ENCODE measurements at regions not wholly inside any gene's neighbourhood (a gene's known extent, or its start where the extent isn't known, plus 50 kb on each side); places are given as distances from the start of the nearest gene placed in this dataset.

DNA sequence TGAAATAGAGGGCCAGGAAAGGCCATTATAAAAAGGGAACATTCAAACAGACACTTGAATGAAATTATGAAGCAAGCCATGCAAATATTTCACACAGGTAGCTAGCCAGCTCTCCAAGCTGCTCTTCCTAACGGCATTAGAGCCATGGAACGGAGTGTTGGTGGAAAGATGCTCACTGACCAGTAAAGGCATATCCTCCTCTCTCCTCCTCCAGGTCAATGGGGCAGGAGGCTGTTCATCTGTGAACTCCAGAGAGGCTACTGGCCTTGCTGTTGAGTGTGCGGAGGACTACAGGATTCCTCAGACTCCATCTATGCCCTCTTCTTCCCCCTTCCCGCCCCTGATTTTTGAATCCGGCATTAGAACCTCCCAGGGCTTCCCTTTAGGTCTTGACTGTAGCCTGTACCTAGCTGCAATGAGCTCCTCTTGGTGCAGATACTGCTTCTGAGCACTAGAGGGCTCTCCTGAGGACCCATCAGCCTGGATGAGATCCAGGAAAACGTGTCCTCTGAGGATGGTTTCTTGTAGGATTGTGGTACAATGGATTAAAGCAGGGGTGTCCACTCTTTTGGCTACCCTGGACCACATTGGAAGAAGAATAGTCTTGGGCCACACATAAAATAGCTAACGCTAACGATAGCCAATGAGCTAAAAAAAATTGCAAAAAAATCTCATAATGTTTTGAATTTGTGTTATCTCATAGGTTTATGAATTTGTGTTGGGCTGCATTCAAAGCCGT, 162.2 kb downstream of the SREK1 start:
- peak; percentile 89 for DNase-seq (ENCODE audit: low spot score)

DNA sequence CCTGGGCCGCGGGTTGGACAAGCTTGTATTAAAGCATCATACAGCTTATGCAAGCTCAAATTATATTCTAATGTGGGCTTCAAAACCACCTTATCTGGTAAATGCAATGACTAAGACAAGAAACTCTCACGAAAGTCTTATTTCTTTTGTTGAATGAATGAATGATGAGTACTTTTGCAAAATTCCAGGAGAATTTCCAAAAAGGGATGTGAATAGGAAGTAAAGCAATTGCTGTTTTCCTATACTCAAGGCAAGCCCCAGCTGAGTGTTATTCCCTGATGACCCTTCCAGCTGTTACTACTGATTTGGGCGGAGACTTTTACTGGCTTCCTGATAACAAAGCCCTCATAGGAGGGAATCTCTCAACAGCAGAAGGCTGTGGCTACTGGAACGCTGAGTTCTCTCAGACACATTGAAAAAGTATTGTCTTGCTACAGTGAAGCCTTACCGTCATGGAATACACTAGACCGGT, 162.8 kb downstream of the SREK1 start:
- DNase-seq (ENCODE audit: low spot score): no peak

DNA sequence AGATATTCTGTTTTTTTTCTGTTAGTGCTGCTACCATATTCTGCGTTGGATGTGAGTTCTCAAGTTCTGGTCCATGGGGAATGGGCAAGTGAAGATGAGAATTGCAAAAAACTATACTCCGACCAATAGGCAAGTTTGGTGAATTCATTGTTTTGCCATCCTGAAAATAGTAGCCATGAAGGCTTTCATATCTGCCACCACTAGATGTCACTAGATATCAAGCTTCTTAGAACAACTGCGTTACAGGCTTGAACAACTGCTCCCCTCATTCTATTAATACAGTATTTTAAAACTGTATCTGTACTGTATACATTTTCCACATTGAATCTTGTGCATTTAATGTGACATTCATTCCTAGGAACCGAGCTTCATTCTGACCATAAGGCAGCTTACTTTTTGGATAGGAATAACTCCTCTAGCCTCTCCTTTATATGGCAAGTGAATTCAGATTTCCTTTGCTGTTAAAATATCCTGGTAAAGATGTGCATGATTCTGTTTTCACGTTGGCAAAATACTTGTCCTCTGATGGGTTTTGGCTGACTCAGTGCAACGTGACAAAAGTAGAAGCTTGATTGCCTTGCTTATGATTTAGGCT, 163.6 kb downstream of the SREK1 start:
- peak; percentile 67 for DNase-seq (ENCODE audit: low spot score)

DNA sequence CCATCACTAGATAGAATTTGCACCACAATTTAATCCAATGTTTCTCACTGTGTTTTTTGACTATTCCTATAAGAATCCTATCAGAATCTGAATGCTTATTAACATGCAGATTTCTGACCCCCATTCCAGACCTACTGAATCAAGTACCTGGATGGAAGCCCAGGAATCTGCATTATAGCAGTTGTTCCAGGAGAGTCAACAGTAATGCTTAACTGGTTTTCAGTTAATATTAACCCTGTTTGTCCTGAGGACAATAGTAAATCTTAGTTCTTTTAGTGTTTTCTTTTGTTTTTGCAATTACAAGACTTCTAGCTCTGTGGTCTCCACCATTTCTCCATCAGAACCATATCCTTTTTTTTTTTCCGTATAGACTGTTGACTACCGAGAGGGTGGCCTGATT, 168.2 kb downstream of the SREK1 start:
- DNase-seq (ENCODE audit: low spot score): no peak

DNA sequence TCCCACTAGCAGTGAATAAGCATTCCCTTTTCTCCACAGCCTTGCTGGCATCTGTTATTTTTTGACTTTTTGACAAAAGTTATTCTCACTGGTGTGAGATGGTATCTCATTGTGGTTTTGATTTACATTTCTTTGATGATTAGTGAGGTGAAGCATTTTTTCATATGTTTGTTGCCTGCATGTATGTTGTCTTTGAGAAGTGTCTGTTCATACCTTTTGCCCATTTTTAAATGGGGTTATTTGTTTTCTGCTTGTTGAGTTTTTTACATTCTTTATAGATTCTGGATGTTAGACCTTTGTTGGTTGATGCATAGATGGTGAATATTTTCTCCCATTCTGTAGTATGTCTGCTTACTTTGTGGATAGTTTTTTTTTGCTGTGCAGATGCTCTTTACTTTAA, 171.7 kb downstream of the SREK1 start:
- DNase-seq (ENCODE audit: low spot score): no peak

DNA sequence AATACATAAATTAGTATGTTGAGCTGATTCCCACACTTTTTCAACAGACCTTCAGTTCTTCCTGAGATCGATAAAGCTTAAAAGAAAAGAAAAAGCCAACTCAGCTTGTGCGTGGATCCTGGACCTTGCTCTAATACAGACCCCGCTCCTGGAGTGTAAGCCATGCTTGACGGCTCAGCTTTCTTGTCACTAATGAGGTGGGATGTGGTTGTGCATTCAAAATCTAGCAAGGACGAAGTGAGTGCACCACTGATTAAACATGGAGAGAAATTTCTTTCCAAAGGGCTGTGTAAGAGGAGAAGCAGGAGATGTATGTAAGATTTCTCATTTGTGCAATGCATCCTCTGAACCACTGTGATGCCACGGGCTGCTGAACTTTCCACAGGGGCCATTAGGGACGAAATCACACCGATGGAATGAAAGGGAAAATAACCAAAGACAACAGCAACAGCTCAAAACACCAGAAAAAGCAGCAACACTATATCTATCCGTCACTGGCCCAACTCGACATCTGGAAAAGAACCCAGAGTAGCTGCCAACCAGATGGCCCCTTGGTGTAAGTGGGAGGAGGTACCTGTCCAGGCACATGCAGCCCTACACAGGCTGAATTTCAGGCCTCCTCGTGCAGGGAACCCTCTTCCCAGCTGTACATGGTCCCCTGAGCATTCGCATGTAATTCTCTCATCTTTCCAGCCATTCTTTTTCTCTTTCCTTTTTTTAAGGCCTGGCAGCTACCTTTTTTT, 178.9 kb downstream of the SREK1 start:
- DNase-seq (ENCODE audit: low spot score): no peak

DNA sequence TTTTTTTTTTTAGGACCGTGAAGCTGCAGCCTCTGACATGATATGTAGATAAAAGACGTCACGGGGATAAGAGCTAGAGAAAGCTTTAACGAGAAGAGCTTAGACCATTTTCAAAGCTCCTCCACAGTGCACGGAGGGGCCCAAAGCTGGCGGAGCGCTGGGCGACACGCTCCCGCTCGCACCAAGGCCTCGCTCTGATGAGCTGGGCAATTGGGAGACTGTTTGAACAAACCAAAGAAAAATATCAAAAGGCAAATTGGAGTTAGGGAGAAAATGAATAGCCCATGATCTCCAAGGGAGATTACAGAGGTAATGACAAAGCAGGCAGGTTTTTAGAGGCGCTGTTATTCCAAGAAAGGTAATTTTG, 179.4 kb downstream of the SREK1 start:
- no peak for DNase-seq (ENCODE audit: low spot score)

DNA sequence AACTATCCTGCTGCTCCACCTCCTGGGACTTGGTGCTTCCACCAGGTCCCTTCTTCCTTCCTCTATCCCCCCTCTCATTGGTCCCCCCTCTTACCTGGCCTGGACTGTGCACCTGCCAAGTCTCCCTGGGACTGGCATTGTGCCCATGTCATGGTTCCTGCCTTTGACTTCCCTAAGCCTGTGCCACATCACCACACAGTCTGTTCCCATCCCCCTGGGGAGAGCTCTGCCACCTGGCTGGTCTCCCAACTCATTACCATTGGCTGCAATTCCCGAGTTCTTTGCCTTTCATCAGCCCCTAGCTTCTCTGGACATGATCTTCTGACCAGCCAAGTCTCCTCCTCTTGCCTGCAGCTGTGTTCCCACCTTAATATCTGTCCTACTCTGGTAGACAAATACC, 180.3 kb downstream of the SREK1 start:
- no peak for DNase-seq (ENCODE audit: low spot score)

DNA sequence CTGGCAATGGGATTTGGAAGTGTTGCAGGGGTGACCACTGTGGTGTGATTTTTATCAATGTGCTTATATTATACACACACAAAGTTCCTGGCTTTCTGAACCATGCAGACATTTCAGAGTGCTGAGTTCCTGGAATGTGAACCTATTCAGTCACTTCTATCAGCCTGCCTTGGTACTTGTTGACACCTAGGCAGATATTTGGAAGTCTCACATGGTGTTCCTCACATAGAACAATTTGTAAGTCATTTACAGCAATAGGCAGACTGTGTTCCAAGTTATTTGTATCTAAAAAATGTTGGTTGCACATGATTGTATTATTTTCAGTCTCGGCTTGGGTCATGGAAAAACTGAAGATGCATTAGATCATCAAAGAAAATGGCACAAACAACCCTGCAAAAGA, 182.2 kb downstream of the SREK1 start:
- no peak for DNase-seq (ENCODE audit: low spot score)

DNA sequence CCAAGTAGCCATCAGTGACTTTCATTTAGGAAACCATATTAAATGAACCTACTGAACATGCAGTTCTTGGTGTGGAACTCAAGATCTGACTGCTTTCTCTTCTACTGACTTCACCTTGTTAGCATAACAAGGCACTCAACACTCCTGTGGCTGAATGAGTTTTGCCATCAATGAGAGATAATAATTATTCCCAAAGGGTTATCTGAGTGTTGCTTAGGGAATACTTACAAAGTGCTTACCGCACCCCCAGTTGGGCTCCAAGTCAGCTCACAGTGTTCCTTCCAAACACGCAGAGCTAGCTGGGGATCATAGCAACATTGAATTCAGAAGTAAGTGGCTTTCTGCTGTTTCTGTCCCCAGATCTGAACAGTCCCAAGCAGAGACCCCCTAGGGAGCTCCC, 182.9 kb downstream of the SREK1 start:
- no peak for DNase-seq (ENCODE audit: low spot score)

DNA sequence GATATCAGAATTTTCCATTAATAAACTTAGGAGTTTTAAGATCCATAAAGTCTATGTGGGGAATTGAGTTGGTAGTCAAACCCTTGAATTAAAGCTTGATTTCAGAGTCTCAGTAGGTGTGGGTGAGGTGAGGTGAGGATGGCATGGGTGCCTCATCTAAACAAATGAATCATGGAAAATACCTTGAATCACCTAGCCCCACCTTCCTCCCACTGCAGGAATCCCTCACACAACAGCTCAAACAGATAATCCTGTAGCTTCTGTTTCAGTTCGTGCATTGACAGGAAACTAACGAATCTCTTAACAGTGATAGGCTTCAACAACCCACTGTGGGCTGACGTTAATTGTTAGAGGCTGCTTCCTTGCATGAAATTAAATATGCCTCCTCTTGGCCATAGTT, 185.0 kb downstream of the SREK1 start:
- DNase-seq (ENCODE audit: low spot score): no peak

DNA sequence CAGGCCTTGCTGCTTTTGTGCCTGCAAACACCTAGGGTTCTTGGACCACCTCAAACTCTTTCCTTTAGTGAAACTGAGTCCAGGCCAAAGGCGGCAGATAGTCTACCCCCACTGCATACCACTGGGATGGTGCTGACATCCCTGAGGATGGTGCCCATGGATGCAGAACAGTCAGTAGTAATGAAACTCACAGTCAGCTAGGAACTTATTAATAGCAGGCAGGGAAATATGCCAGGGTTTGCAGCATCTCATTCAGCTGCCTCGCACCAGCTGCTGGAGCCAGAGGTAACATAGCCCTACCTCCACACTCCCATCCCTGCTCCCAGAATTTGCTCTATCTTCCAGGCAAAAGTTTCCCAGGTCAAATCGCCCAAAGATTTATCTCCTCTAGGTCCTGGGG, 189.1 kb downstream of the SREK1 start:
- no peak for DNase-seq (ENCODE audit: low spot score)

DNA sequence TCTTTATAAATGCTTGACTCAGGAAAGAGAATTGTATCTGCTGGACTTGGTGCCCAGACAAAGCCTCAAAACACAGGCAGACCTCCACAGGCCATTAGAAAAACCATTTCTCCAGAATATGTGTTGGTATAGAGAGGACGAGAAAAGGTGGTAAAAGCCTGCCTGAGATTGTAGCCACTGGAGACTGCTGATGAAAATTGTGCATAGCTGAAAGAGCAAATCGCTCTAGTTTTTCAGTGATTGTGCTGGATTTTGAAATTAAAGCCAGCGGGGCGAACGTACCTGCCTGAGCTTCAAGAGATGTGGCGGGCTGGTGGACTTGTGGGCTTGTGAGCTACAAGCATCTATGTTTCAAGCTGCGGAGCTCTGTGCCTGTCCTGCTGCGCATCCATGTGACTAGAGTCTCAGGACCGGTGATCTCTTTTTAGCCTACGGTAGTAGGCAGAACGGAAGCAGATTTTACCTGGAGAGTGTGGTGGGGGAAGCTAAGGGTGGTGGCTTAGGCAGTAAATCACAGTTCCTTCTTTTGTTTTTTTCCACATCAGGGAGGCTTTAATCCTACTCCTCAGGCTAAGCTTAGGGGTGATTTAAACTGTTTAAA, 193.6 kb downstream of the SREK1 start:
- no peak for DNase-seq (ENCODE audit: low spot score)

DNA sequence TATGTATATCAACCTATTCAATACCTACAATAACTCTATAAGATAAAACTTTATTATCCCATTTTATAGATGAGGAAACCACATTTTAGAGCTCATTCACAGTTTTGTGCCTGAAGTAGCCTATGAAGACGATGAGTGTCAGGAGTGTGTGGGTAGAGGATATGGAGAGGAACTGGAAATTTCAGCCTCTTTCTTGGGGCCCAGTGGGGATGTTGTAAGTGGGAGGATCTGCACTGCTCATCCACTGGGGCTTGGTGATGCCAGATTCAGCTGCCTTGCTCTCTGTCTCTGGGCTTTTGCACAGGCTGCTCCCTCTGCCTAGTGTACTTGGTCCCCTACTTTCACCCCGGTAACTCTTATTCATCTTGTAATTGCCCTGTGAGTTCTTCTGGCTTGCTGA, 194.7 kb downstream of the SREK1 start:
- DNase-seq (ENCODE audit: low spot score): no peak

DNA sequence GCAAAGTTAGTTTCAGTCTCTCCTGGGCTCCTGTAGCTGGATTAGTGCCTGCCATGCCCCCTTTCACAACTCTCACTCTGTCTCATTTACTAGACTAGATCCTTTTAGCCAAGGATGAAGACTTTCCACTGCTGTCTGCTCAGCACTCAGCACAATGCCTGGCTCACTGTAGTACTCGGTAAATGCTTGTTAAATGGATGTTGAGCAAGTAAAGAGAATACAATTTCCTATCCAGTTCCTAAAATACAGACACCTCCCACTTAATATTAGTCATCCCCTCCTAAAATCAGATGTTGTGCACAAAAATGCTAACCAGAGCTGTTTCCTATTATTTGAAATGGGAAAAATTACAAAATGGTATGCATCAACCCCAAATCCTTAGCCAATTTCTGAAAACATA, 195.8 kb downstream of the SREK1 start:
- no peak for DNase-seq (ENCODE audit: low spot score)

DNA sequence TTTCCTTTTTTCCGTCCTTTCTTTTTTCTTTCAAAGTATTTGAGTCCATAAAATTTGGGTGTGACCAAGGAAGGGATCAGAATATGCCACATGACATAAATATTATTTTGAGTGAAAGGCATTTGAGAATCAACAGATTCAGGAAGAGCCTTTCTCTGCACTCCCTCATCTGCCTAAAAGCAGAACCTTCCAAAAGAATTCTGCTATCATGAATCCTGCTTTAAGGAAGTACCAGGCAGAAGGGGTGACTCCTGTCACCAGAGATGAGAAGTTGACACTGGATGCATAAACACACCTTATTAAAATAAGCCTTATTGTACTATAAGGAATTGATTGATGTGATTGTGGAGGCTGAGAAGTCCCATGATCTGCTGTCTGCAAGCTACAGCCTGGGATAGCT, 196.7 kb downstream of the SREK1 start:
- DNase-seq (ENCODE audit: low spot score): no peak

DNA sequence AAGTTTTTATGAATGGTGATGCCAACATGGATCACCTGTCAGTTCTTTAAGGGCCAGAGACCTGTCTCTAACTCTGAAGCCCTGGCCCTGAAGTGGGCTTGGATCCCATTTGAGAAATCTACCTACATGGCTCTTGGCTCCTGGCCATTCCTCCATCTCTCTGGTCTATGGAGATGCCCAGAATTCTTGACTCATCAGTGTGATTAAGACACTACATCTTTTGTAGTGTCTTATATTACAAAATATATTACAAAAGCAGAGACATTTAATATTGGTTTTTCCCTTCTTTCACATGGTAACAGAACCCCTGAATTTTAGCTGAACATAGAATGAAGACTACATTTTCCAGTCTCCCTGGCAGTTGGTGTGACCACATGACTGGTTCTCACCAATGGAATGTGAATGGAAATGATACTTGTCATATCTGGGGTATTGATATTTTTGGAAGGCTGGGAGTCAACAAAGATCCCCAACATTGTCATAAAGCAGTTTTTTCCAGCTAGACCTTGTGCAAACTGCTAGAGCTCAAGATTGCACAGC, 198.3 kb downstream of the SREK1 start:
- no peak for DNase-seq (ENCODE audit: low spot score)

DNA sequence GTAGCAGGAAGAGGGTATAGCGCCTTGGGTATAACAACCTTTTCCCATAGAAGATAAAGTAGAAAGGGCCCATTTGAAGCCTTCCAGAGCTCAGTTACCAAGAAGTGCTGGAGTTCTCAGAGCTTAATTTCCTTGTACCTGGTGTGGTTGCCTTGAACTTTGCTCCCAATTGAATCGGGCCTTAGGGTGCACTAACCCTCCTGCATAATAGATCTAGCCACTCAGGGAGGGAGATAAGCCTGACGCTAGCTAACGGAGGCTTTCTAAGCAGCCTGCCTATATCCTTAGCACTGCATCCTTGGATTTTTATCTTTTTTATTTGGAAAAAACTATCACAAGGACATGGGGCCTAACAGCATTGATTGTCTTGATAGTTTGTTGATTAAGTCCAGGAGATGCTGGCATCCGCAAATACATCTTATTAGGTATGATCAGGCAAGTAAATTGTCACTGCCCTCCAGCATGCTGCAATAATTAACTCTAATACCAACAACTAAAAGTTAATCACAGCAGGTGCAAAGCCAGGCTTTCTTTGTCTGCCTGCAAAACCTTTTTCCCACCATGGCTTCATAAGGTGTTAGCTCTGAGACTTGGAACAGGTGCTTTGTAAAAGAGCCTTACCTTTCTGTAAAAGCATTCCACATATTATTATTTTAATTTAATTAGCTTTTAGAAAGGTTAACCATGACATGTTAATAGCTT, 199.4 kb downstream of the SREK1 start:
- no peak for DNase-seq (ENCODE audit: low spot score)

DNA sequence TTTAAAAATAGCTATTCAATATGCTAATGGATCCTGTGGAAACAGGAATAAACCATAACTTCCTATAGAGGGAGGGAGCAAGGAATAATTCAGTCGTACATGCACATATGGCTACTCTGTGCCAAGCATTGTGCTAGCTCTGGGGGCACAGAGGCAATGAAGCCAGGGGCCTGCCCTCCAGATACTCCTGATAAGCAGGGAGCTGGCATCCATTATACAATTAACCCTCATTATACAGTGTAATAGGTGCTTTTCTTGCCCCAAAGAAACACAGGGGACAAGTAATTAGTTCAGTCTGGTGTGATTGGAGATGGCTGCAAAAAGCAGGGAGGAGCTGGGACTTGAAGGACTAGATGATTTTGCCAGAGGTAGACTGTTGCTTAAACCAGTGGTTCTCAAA, 200.4 kb downstream of the SREK1 start:
- no peak for DNase-seq (ENCODE audit: low spot score)

DNA sequence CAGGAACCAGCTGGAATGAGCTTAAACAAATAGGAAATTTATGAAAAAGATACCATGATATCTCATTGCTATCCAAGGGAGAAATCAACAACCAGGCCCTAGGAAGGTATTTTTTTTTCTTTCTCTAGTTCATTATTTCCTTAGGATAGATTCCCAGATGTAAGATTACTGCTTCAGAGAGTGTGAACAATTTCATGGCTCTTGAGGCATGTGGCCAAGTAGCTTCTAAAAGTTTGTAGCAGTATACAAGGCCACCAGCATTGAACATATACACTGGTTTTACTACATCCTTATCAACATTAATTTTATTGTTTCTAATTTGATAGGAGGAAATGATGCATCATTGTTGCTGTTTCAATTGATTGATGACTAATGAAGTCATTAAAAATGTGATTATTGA, 201.2 kb downstream of the SREK1 start:
- no peak for DNase-seq (ENCODE audit: low spot score)

DNA sequence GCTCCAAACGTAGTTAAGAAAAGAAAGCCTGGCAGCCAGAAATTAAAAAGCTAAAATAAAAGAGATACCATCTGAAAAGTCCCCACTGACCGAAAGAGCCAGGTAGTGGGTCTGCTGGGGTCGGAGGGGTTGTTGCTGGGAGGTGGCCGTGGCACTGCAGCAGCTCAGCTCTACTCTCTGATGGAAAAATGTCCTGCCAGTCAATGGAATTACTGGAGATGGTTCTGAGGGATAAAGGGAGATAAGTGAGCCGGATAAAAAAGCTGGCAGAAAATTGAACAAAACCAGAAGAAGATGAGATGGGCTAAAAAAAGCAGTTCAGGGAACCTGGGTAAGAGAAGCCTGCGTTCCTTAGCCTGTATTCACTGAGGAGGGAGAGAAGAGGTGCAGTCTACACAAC, 202.8 kb downstream of the SREK1 start:
- DNase-seq (ENCODE audit: low spot score): no peak
